ENCODE measurements at regions not wholly inside any gene's neighbourhood (a gene's known extent, or its start where the extent isn't known, plus 50 kb on each side); places are given as distances from the start of the nearest gene placed in this dataset.

- peak; percentile 97 for DNase-seq
Measured at GRCh38 chr12:92297405-92297804, 151.8 kb upstream of the BTG1 start.

DNA sequence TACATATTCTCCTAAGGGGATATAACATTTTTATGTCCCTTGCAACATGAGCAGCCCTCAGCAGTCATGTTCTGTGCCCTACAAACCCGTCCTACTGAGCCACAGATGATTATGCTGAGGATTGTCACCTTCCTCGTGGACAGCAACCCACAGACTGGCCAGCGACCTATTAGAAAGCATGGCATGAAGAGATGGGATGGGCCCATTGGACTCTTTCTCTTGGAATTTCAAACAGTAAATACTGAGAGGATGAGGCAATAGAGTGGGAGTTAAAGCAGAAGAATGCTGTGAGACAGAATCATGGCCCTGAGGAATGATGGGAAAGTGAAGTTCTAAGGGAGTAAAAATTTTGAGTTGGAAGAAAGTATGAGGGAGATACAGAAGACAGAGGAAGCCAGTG is 149.9 kb upstream of the BTG1 start:
- DNase-seq, result no peak

- DNase-seq, result no peak
Measured at GRCh38 chr12:92294676-92295440, 149.2 kb upstream of the BTG1 start.

DNA sequence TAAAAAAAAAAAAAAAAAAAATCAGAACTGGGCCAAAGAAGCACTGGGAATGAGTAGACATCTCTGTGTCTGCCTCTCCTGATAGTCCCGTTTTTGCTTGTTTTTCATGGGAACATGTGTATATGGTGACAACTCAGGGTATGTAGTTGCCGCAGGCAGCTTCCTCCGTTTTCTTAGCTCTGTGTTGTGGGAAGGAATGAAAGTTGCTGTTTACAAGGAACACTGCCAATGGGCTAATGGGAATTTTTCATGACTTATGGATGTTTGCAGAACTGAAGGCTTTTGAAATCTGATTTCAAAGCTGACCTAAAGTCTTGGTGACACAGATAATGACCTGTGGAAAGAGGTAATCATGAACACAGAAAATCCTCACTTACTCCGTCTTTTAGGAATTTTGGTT is 146.4 kb upstream of the BTG1 start:
- no peak for DNase-seq

- no peak for DNase-seq
Measured at GRCh38 chr12:92290886-92291285, 145.2 kb upstream of the BTG1 start.

GRCh38 chr12:92290350-92290695 is 144.7 kb upstream of the BTG1 start:
- peak; percentile 12 for DNase-seq

GRCh38 chr12:92289629-92290349 is 144.1 kb upstream of the BTG1 start:
- no peak for DNase-seq

DNA sequence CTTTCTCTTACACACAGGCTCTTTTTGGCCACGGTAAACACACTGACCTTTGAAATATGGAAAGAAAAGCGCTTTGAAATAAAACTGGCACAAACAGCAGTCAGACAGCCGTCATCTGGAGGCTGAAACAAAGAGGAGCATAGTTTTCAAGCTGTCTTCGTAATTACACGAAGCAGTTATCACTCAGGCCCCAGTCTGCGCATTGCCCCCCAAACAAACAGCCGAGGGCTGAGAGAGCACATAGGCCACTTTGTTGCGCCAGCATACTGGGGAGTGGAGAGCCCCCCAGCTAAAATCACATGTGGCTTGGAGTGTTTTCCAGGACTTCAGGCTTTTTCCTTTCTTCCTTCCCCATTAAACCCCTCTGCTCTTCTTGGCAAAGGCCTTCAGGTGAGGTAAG is 142.9 kb upstream of the BTG1 start:
- no peak for DNase-seq

DNA sequence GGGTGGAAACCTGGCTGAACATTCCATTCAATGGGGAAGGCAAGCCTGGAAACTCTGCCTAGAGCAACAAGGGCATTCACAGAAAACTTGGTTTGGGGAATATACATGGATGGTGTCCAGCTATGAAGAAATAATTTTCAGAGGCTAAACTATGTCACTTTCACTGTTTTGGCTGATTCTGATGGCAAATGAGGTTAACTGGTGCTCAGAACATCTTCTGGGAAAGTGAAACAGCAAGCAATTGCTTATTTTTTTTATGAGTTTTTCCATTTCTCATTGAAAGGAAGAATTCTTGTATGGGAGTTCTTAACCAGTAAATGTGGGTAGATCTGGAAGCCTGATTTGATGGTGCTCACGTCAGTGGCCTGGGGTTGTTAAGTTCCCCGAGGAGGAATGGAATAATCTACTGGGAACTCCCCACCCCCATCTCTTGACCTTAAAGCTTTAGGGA is 132.8 kb upstream of the BTG1 start:
- no peak for DNase-seq

DNA sequence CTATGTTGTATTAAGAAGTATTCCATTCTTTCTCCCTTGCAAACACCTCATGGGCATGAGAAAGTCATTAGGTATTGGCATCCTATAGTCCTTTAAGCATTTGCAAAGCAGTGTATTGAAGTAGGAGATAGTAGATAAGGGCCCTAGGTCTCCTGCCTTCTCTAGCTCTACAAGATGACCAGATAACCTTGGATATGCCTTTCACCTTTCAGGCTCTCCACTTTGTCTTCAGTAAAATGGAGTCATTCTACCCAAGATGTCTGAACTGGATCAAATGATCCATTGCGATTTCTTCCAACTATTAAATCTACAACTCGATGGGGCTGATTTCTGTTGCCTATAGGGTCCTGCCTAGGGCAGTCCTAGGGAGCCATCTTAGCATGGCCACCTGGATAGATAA is 132.1 kb upstream of the BTG1 start:
- no peak for DNase-seq

- no peak for DNase-seq
Measured at GRCh38 chr12:92276276-92276675, 130.6 kb upstream of the BTG1 start.

DNA sequence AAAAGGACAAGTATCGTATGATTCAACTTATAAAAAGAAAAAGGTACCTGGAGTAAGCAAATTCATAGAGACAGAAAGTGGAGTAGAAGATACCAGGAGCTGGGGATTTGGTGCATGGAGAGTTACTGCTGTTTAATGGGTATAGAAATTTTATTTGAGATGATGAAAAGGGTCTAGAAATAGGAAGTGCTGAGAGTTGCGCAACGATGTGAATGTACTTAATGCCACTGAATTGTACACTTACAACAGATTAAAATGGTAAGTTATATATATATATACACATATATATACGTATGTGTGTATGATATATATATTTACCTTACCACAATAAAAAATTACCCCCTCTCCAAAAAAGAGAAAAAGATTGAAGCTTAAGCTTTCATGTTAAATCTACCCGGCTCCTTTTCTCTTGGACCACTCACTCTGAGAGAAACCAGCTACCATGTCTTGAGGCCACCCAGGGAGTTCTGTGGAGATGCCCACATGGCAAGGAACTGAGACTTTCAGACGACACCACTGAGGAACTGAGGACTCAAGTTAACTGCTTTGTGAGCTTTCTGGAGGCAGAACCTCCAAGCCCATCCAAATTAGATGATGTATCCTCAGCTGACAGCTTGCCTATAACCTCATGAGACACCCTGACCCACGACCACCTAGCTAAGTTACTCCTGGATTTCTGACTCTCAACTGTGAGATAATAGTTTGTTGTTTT is 130.0 kb upstream of the BTG1 start:
- DNase-seq, result no peak

DNA sequence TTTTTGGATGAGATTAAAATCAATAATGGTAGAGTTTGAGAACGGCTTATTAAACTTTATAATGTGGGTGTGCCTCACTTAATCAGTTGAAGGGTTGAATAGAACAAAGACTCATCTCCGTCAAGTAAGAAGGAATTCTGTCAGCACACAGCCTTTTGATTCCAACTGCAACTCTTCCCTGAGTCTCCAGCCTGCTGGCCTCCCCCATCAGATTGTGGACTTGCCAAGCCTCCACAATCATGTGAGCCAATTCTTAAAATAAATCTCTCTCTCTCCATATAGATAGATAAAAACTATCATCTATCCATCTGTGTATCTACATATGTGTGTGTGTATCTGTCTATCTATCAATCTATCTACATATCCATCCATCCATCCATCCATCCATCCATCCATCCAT is 127.4 kb upstream of the BTG1 start:
- DNase-seq, result no peak

- no peak for DNase-seq
Measured at GRCh38 chr12:92272061-92272964, 126.7 kb upstream of the BTG1 start.

DNA sequence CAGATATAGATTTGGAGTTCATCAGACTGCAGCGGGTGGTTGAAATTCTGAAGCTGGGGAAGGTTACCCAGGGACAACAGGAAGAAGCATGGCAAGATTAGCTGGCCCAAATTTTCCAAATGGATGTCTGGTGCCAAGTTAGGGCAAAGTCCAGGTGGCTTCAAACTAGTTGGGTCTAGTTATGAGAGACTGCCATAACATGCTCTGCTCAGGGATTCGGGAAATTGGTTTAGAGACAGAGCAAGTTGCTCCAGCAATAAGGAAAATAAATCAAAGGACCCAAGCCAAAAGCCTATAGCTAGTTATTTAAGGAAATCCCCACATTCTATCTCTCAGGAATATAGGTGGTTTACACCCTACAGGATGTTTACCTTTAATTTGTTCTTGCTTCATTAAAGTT is 125.7 kb upstream of the BTG1 start:
- no peak for DNase-seq

DNA sequence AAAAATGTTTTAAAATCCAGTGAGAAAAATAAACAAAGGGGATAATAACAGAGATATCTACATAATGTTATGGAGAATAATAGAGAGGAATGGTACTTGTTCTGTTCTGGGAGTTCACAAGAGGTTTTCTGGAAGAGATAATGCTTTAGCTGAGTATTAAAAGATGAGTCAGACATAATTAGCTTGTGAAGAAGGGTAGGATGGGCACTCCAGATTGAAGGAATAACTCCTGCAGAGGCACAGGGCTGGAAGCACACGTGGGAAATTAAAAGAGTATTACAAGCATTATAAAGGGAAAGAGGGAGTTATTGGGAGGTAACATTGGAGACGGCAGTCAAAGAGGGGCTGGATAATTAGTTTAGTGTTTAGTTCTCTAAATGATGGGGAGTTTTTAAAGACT is 124.9 kb upstream of the BTG1 start:
- DNase-seq, result peak; percentile 71

DNA sequence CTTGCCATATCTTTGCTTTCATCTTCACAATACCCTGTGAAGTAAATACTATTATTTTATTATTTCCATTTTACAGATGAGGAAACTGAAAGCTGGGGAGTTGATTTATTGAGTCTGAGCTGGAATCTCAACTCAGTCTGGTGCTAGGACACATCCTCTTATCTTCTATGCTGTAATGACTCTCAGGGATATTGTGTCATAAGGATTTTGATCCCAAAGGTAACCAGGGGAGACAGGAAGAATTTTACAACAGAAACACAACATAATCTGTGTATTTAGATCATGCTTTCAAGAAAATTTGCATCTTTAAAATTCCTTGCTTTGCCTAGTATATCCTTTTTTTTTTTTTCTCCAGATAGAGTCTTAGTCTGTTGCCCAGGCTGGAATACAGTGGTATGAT is 123.3 kb upstream of the BTG1 start:
- no peak for DNase-seq

GRCh38 chr12:92261692-92262091 is 116.0 kb upstream of the BTG1 start:
- DNase-seq, result no peak

DNA sequence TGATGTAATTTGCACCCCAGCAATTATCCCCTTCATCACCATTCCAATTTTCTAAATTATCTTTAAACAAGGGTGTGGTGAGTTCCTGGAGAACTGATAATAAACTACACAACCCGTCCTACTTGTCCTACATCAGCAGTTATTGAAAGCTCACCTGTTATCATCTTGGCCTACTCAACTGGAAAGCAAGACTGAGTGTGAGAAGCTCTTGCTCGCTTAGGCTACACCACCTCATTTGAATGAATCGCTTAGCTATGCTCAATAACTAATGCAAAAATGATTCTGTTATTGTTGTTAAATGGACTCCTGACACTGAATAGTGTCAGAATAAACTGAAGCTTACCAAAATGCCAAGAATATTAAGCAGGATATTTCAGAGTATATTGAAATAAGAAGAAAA is 115.4 kb upstream of the BTG1 start:
- no peak for DNase-seq

DNA sequence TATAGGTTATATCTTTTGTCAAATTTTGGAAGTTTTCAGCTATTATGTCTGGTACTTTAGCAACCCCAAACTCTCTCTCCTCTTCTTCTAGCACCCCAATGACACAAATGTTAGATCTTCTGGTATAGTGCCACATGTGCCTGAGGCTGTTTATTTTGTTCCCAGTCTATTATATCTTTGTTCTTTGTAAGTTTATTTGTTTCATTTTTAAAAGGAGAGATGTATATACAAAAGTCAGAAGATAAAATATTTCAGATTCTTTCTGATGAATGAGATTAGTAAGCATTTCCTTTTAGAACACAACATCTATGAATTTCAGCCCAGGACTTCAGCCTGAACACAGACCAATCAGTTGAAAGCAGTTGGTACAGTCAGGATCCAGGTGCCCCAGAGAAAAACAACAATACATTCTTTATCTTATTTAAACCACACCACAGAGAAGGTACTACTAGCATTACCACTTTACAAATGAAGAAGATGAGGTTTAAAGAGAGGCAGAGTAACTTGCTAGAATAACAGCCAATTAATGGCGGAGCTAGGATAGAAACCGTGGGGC is 114.1 kb upstream of the BTG1 start:
- no peak for DNase-seq

- DNase-seq, result no peak
Measured at GRCh38 chr12:92259291-92259690, 113.6 kb upstream of the BTG1 start.

DNA sequence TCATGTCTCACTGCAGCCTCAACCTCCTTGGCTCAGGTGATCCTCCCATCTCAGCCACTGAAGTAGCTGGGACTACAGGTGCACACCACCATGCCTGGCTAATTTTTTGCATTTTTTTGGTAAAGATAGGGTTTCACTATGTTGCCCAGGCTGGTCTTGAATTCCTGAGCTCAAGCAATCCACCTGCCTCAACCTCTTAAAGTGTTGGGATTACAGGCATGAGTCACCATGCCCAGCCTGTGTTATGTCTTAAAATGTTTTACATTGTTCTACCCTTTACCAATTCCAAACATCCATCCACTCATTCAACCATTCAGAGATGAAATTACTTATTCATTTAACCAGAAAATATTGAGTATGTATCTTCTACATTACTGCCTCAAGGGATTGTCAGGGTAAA is 111.6 kb upstream of the BTG1 start:
- no peak for DNase-seq

GRCh38 chr12:92255741-92256140 is 110.1 kb upstream of the BTG1 start:
- DNase-seq, result no peak

Measured in NCI-H82 (cell line).